Activated CD4-positive, alpha-beta memory T cell treated with anti-CD3 and anti-CD28 coated beads for 36 hours (primary cell): ENCODE measurements at regions not wholly inside any gene's neighbourhood (a gene's known extent, or its start where the extent isn't known, plus 50 kb on each side); places are given as distances from the start of the nearest gene placed in this dataset.
"Not testable (repeated sequence)": the region's sequence is repeated elsewhere in the genome, so short reads cannot be mapped to it uniquely, and the experiment has no call there.

ENCODE experiments used
- CTCF ChIA-PET: fragments of 350-600 bp; sonication (Branson Sonifier 250); formaldehyde crosslinking; loops from one replicate; lab custom pipeline; 2021; ENCODE audit warnings: antibody characterized with exemption, inconsistent platforms; lab: Charles Lee
- POLR2A ChIA-PET: fragments of 350-600 bp; sonication (Branson Sonifier 250); formaldehyde crosslinking; loops from one replicate; lab custom pipeline; 2021; ENCODE audit warnings: antibody characterized with exemption; lab: Charles Lee
- DNase-seq: peaks from one replicate; pipeline ENCODE4 v3.0.0-alpha.2; 2020
- H3K27ac Mint-ChIP-seq: one replicate; pipeline ENCODE4 v1.8.0; 2021; ENCODE audit warnings: mixed read lengths
- H3K27me3 Mint-ChIP-seq: one replicate; pipeline ENCODE4 v1.8.0; 2021; ENCODE audit warnings: mixed read lengths
- H3K36me3 Mint-ChIP-seq: one replicate; pipeline ENCODE4 v1.8.0; 2021; ENCODE audit warnings: mixed read lengths
- H3K4me1 Mint-ChIP-seq: one replicate; pipeline ENCODE4 v1.8.0; 2021; ENCODE audit warnings: low read depth, mixed read lengths
- H3K4me3 Mint-ChIP-seq: one replicate; pipeline ENCODE4 v1.8.0; 2021; ENCODE audit warnings: mild to moderate bottlenecking, mixed read lengths
- H3K9me3 Mint-ChIP-seq: one replicate; pipeline ENCODE4 v1.8.0; 2021; ENCODE audit warnings: mixed read lengths
- intact Hi-C: fragments of 100-400 bp; cut with micrococcal nuclease; formaldehyde crosslinking; loops from one replicate; pipeline ENCODE4 v1.15.1; 2023

GRCh38 chr14:41235466-41235865, 371.2 kb upstream of the LRFN5 start:
- Mint-ChIP-seq H3K4me3 (no peak overlapping the region), H3K9me3 (peaks cover 9% of the 10 kb centered on the region), H3K4me1 (no peaks in the 10 kb centered on the region), H3K27ac (no peak overlapping the region), H3K36me3 (no peaks in the 10 kb centered on the region), H3K27me3 (no peaks in the 10 kb centered on the region)
- ChIA-PET POLR2A (no interaction called here), CTCF (no interaction called here)
- no peak for DNase-seq
- intact Hi-C loops = no loop called here

DNA sequence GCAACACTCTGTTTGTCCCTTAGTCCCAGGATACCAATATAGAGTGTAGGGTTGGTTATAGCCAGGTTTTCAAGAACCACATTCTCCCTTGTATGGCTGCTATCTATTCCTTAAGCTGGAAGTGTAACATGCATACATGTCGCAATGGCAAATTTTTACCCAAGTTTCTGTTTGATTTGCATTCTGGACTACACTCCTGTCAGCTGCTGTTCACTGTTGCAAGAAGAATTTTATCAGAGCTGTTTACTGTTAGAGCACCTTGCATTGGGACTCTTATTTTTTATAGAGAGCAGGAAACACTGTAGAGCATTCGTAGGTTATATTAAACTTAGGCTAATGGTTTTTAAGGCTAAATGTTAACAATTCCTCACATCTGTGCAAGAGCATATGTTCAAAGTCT, 376.0 kb upstream of the LRFN5 start:
- no peaks in the 10 kb centered on the region for H3K4me1 Mint-ChIP-seq
- intact Hi-C loops = no loop called here
- H3K27ac Mint-ChIP-seq = no peak overlapping the region
- H3K4me3 Mint-ChIP-seq = no peak overlapping the region
- no peak for DNase-seq
- H3K9me3 Mint-ChIP-seq = peaks cover 3% of the 10 kb centered on the region
- ChIA-PET CTCF (no interaction called here), POLR2A (no interaction called here)
- H3K36me3 Mint-ChIP-seq = no peaks in the 10 kb centered on the region
- H3K27me3 Mint-ChIP-seq = no peaks in the 10 kb centered on the region

GRCh38 chr14:41229824-41230223, 376.9 kb upstream of the LRFN5 start:
- no peaks in the 10 kb centered on the region for H3K27me3 Mint-ChIP-seq
- intact Hi-C loops = no loop called here
- ChIA-PET CTCF (no interaction called here), POLR2A (no interaction called here)
- H3K4me3 Mint-ChIP-seq = no peak overlapping the region
- H3K4me1 Mint-ChIP-seq = no peaks in the 10 kb centered on the region
- H3K27ac Mint-ChIP-seq = no peak overlapping the region
- H3K36me3 Mint-ChIP-seq = no peaks in the 10 kb centered on the region
- DNase-seq = no peak
- peaks cover 2% of the 10 kb centered on the region for H3K9me3 Mint-ChIP-seq

- Mint-ChIP-seq H3K27ac (no peak overlapping the region), H3K27me3 (no peaks in the 10 kb centered on the region)
These were observed 381.2 kb upstream of the LRFN5 start for GRCh38 chr14:41225433-41225832.

GRCh38 chr14:41222581-41222980, 384.1 kb upstream of the LRFN5 start:
- Mint-ChIP-seq H3K9me3 (peaks cover 6% of the 10 kb centered on the region), H3K36me3 (no peaks in the 10 kb centered on the region), H3K4me1 (no peaks in the 10 kb centered on the region), H3K27ac (no peak overlapping the region), H3K4me3 (no peak overlapping the region), H3K27me3 (no peaks in the 10 kb centered on the region)
- CTCF ChIA-PET = no interaction called here
- intact Hi-C loops = no loop called here
- POLR2A ChIA-PET = no interaction called here
- DNase-seq = no peak

More at GRCh38 chr14:41225433-41225832, 381.2 kb upstream of the LRFN5 start:
- intact Hi-C loops = no loop called here
- Mint-ChIP-seq H3K4me3 (no peak overlapping the region), H3K4me1 (no peaks in the 10 kb centered on the region), H3K9me3 (no peaks in the 10 kb centered on the region), H3K36me3 (no peaks in the 10 kb centered on the region)
- CTCF ChIA-PET = no interaction called here
- POLR2A ChIA-PET = no interaction called here
- no peak for DNase-seq

- H3K9me3 Mint-ChIP-seq, H3K4me3 Mint-ChIP-seq, CTCF ChIA-PET, H3K27me3 Mint-ChIP-seq, DNase-seq, H3K27ac Mint-ChIP-seq, intact Hi-C loops, H3K36me3 Mint-ChIP-seq, POLR2A ChIA-PET, H3K4me1 Mint-ChIP-seq: not testable (repeated sequence)
These were observed 391.7 kb upstream of the LRFN5 start for GRCh38 chr14:41214978-41215377.

GRCh38 chr14:41201696-41202095, 405.0 kb upstream of the LRFN5 start:
- no peak for DNase-seq
- no peaks in the 10 kb centered on the region for H3K27me3 Mint-ChIP-seq
- ChIA-PET POLR2A (no interaction called here), CTCF (no interaction called here)
- peaks cover 3% of the 10 kb centered on the region for H3K9me3 Mint-ChIP-seq
- intact Hi-C loops = no loop called here
- no peaks in the 10 kb centered on the region for H3K36me3 Mint-ChIP-seq
- H3K4me3 Mint-ChIP-seq = no peak overlapping the region
- no peaks in the 10 kb centered on the region for H3K4me1 Mint-ChIP-seq
- no peak overlapping the region for H3K27ac Mint-ChIP-seq

GRCh38 chr14:41187868-41188267, 418.8 kb upstream of the LRFN5 start:
- Mint-ChIP-seq H3K27me3 (no peaks in the 10 kb centered on the region), H3K27ac (no peak overlapping the region), H3K36me3 (no peaks in the 10 kb centered on the region), H3K4me1 (no peaks in the 10 kb centered on the region), H3K9me3 (peaks cover 2% of the 10 kb centered on the region), H3K4me3 (no peak overlapping the region)
- ChIA-PET POLR2A (no interaction called here), CTCF (interaction anchor here (0.6 kb wide), 1 partner anchor 11 kb away, joined by 3 read pairs; no protein-coding TSS in a partner anchor)
- intact Hi-C loops = no loop called here
- DNase-seq = no peak

DNA sequence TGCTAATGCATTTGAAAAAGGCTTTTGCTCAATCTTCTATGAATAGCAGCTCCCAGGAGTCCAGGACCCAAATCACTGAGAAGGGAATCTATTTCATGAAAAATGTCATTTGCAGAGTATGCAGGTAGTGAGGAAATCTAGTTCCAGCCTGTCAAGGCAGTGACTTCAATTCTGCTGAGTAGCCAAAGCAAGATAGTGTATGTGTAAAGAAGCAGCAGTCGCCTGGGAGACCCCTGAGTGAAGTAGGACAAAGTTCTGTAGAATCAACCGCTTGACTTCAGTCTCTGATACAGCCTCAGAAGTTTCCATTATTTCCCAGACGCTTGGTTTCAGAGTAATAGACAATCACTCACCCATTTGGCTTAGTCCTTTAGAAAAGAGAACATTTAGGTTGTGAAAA, 435.6 kb upstream of the LRFN5 start:
- no peak for DNase-seq
- Mint-ChIP-seq H3K27me3 (no peaks in the 10 kb centered on the region), H3K36me3 (no peaks in the 10 kb centered on the region), H3K4me1 (no peaks in the 10 kb centered on the region), H3K4me3 (no peak overlapping the region), H3K9me3 (peaks cover 5% of the 10 kb centered on the region), H3K27ac (no peak overlapping the region)
- ChIA-PET CTCF (no interaction called here), POLR2A (no interaction called here)
- intact Hi-C loops = no loop called here

GRCh38 chr14:41167040-41167439, 439.6 kb upstream of the LRFN5 start:
- intact Hi-C loops = no loop called here
- Mint-ChIP-seq H3K27me3 (no peaks in the 10 kb centered on the region), H3K4me3 (no peak overlapping the region), H3K27ac (no peak overlapping the region), H3K36me3 (no peaks in the 10 kb centered on the region), H3K9me3 (peaks cover 5% of the 10 kb centered on the region), H3K4me1 (no peaks in the 10 kb centered on the region)
- no peak for DNase-seq
- POLR2A ChIA-PET = no interaction called here
- CTCF ChIA-PET = no interaction called here

- peaks cover 5% of the 10 kb centered on the region for H3K9me3 Mint-ChIP-seq
- no peak for DNase-seq
- no peaks in the 10 kb centered on the region for H3K36me3 Mint-ChIP-seq
- H3K27ac Mint-ChIP-seq = no peak overlapping the region
- intact Hi-C loops = no loop called here
- no peaks in the 10 kb centered on the region for H3K27me3 Mint-ChIP-seq
- ChIA-PET POLR2A (no interaction called here), CTCF (interaction anchor here (0.6 kb wide), 1 partner anchor 727 kb away, joined by 4 read pairs; no protein-coding TSS in a partner anchor)
- H3K4me3 Mint-ChIP-seq = no peak overlapping the region
- no peaks in the 10 kb centered on the region for H3K4me1 Mint-ChIP-seq
These were observed 452.4 kb upstream of the LRFN5 start for GRCh38 chr14:41154143-41154807.

GRCh38 chr14:41146391-41146790, 460.3 kb upstream of the LRFN5 start:
- POLR2A ChIA-PET = no interaction called here
- DNase-seq = no peak
- Mint-ChIP-seq H3K27ac (no peak overlapping the region), H3K9me3 (no peaks in the 10 kb centered on the region), H3K4me3 (no peak overlapping the region), H3K4me1 (no peaks in the 10 kb centered on the region), H3K27me3 (no peaks in the 10 kb centered on the region), H3K36me3 (no peaks in the 10 kb centered on the region)
- intact Hi-C loops = no loop called here
- CTCF ChIA-PET = no interaction called here

- Mint-ChIP-seq H3K4me1 (no peaks in the 10 kb centered on the region), H3K36me3 (no peaks in the 10 kb centered on the region), H3K27ac (no peak overlapping the region), H3K4me3 (no peak overlapping the region), H3K9me3 (no peaks in the 10 kb centered on the region), H3K27me3 (no peaks in the 10 kb centered on the region)
- intact Hi-C loops = no loop called here
- POLR2A ChIA-PET = no interaction called here
- CTCF ChIA-PET = no interaction called here
- DNase-seq = no peak
These were observed 462.3 kb upstream of the LRFN5 start for GRCh38 chr14:41144370-41144769.
